Panc1 (cell line): ENCODE measurements at regions not wholly inside any gene's neighbourhood (a gene's known extent, or its start where the extent isn't known, plus 50 kb on each side); places are given as distances from the start of the nearest gene placed in this dataset.

Source experiments
- ATAC-seq: fragments of 200-7000 bp; cut with Tn5 transposase; 2 replicates; pipeline ENCODE4 v1.9.1; 2020; ENCODE audit warnings: mild to moderate bottlenecking, moderate library complexity
- BruUV-seq: library from RNA; stranded (reverse); fragments of 400-500 nt; replicated peaks from 2 replicates; lab custom pipeline; 2021; lab: Mats Ljungman, UMichigan
- CTCF ChIA-PET: fragments of 300-600 bp; sonication (Branson Sonifier 250); formaldehyde crosslinking; loops from one replicate; lab custom pipeline; 2022; ENCODE audit warnings: antibody characterized with exemption; lab: Charles Lee
- POLR2A ChIA-PET: fragments of 300-600 bp; sonication (Branson Sonifier 250); formaldehyde crosslinking; loops from one replicate; lab custom pipeline; 2022; ENCODE audit warnings: antibody characterized with exemption; lab: Charles Lee
- DNase-seq: peaks from one replicate; pipeline ENCODE4 v3.0.0-alpha.2; 2010; ENCODE audit warnings: low read depth, low spot score
- H3K27ac ChIP-seq: 2 replicates; pipeline ENCODE4 v1.5.1; 2011; ENCODE audit warnings: mild to moderate bottlenecking, low read length, inconsistent platforms
- H3K27me3 ChIP-seq: fragments of 200-500 bp; sonication (Bioruptor generic); 2 replicates; pipeline ENCODE4 v1.6.0; 2014; ENCODE audit warnings: low read length, inconsistent platforms; ENCODE audit not compliant: control insufficient read depth, insufficient read depth
- H3K36me3 ChIP-seq: fragments of 200-500 bp; sonication (Bioruptor generic); 2 replicates; pipeline ENCODE4 v1.5.1; 2014; ENCODE audit warnings: inconsistent platforms, mild to moderate bottlenecking, low read length, moderate library complexity; ENCODE audit not compliant: control insufficient read depth, insufficient read depth
- H3K4me1 ChIP-seq: 2 replicates; pipeline ENCODE4 v1.5.1; 2011; ENCODE audit warnings: inconsistent platforms, mild to moderate bottlenecking, low read length, moderate library complexity; ENCODE audit not compliant: control insufficient read depth, insufficient read depth
- H3K4me3 ChIP-seq, 2 experiments: 2 replicates each; pipeline ENCODE4 v1.5.1; 2011 to 2012; ENCODE audit warnings: low read depth in 2 of 2, low read length in 2 of 2, mild to moderate bottlenecking in 2 of 2, inconsistent platforms in 1 of 2, moderate library complexity in 1 of 2
- H3K9me3 ChIP-seq: fragments of 200-500 bp; sonication (Bioruptor generic); 2 replicates; pipeline ENCODE4 v1.5.1; 2014; ENCODE audit warnings: low read depth, mild to moderate bottlenecking, inconsistent platforms, low read length, moderate library complexity; ENCODE audit not compliant: control insufficient read depth, insufficient read depth
- POLR2AphosphoS5 ChIP-seq: IDR thresholded peaks from 2 replicates; pipeline ENCODE4 v1.6.1; 2012; ENCODE audit warnings: mild to moderate bottlenecking, low read depth, low read length, moderate library complexity
- REST ChIP-seq, 2 experiments: IDR thresholded peaks; 2 replicates each; pipeline ENCODE4 v1.6.1; 2011 to 2012; ENCODE audit warnings: low read depth in 2 of 2, control low read depth in 1 of 2, low read length in 1 of 2, mild to moderate bottlenecking in 1 of 2, moderate library complexity in 1 of 2; ENCODE audit not compliant: insufficient read depth in 1 of 2
- SIN3A ChIP-seq: IDR thresholded peaks from 2 replicates; pipeline ENCODE4 v1.6.1; 2012; ENCODE audit warnings: low read depth, mild to moderate bottlenecking, low read length, moderate library complexity, borderline replicate concordance; ENCODE audit not compliant: insufficient read depth
- TCF7L2 ChIP-seq: IDR thresholded peaks from 2 replicates; pipeline ENCODE4 v1.6.1; 2011; ENCODE audit warnings: mild to moderate bottlenecking, low read depth, low read length, inconsistent platforms
- in situ Hi-C: cut with HindIII; loops from 2 replicates; pipeline ENCODE4 v1.10.0; 2016; ENCODE audit warnings: low sequenced_read_pairs, low pct_unique_long_range_greater_than_20kb
- intact Hi-C: fragments of 100-400 bp; cut with micrococcal nuclease; formaldehyde crosslinking; loops from one replicate; pipeline ENCODE4 v1.10.0; 2022; ENCODE audit not compliant: unreplicated experiment
- TF ChIP-seq, protein P1 (sequence below): fragments of 450-650 bp; IDR thresholded peaks from 2 replicates; pipeline ENCODE4 v1.5.1; 2017; ENCODE audit warnings: mild to moderate bottlenecking

- no peak for ATAC-seq
- POLR2A ChIA-PET = interaction anchor here (0.6 kb wide), 1 partner anchor 13 kb away, joined by 3 read pairs; no protein-coding TSS in a partner anchor
- intact Hi-C loops = no loop called here
These were observed 250.2 kb downstream of the BUB3 start for GRCh38 chr10:123404357-123404756.

DNA sequence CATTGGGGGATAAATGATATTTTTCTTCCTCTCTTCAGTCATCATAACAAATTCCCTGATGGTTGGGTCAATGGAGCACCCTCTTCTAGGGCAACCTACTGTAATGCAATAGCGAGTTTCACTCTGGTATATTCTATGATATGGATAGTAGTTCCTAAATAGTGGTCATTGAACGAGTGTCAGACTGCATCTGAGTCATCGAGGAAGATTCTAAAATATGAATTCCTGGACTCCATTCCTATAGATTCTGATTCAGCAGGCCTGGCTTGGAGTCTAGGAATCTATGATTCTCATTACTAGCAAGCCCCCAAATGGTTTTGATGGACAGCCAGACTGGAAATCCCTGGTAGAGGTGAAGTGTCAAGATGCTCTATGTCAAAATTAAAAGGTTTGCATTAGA is 254.5 kb downstream of the BUB3 start:
- DNase-seq (no peak), ATAC-seq (no peak)
- Histone ChIP-seq H3K4me1 (no peaks in the 10 kb centered on the region), H3K27me3 (peaks cover 13% of the 10 kb centered on the region; the same call in 1 of the 2 replicates), H3K27ac (no peak overlapping the region), H3K9me3 (peaks cover 7% of the 10 kb centered on the region), H3K36me3 (no peaks in the 10 kb centered on the region), H3K4me3 (no peak overlapping the region)
- intact Hi-C loops = no loop called here
- in situ Hi-C loops = no loop called here
- no peak for TF ChIP-seq SIN3A
- TF ChIP-seq REST (IDR thresholded peaks at IDR 0.05; ENCODE audit: insufficient read depth in 1 of 2, low read depth in 2 of 2, low read length in 1 of 2) = no peak
- TF ChIP-seq POLR2AphosphoS5 = no peak
- ChIA-PET POLR2A (no interaction called here), CTCF (no interaction called here)
- no TSS peak for BruUV-seq

More at GRCh38 chr10:123404357-123404756, 250.2 kb downstream of the BUB3 start:
- H3K36me3 ChIP-seq = no peaks in the 10 kb centered on the region
- H3K27me3 ChIP-seq = peaks cover 5% of the 10 kb centered on the region; the same call in 1 of the 2 replicates
- H3K9me3 ChIP-seq = peaks cover 9% of the 10 kb centered on the region
- in situ Hi-C loops = no loop called here
- H3K4me1 ChIP-seq = no peaks in the 10 kb centered on the region
- CTCF ChIA-PET = no interaction called here
- BruUV-seq = no TSS peak
- no peak overlapping the region for H3K27ac ChIP-seq
- TF ChIP-seq, protein P1, sequence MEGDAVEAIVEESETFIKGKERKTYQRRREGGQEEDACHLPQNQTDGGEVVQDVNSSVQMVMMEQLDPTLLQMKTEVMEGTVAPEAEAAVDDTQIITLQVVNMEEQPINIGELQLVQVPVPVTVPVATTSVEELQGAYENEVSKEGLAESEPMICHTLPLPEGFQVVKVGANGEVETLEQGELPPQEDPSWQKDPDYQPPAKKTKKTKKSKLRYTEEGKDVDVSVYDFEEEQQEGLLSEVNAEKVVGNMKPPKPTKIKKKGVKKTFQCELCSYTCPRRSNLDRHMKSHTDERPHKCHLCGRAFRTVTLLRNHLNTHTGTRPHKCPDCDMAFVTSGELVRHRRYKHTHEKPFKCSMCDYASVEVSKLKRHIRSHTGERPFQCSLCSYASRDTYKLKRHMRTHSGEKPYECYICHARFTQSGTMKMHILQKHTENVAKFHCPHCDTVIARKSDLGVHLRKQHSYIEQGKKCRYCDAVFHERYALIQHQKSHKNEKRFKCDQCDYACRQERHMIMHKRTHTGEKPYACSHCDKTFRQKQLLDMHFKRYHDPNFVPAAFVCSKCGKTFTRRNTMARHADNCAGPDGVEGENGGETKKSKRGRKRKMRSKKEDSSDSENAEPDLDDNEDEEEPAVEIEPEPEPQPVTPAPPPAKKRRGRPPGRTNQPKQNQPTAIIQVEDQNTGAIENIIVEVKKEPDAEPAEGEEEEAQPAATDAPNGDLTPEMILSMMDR = no peak
- TF ChIP-seq POLR2AphosphoS5 (no peak), REST (IDR thresholded peaks at IDR 0.05; ENCODE audit: insufficient read depth in 1 of 2, low read depth in 2 of 2, low read length in 1 of 2) (no peak), TCF7L2 (no peak), SIN3A (no peak)
- no peak for DNase-seq
- H3K4me3 ChIP-seq = no peak overlapping the region
